Naive B cell (primary cell): ENCODE measurements at regions not wholly inside any gene's neighbourhood (a gene's known extent, or its start where the extent isn't known, plus 50 kb on each side); places are given as distances from the start of the nearest gene placed in this dataset.
"Not testable (repeated sequence)": the region's sequence is repeated elsewhere in the genome, so short reads cannot be mapped to it uniquely, and the experiment has no call there.

Experiments
- ATAC-seq, 2 donors: fragments of 150-1000 bp; cut with Tn5 transposase; 2 replicates each; pipeline ENCODE4 v1.10.0; 2021; ENCODE audit warnings: low read depth in 2 of 2, mild to moderate bottlenecking in 2 of 2, moderate library complexity in 2 of 2
- DNase-seq: peaks from one replicate; pipeline ENCODE4 v3.0.0; 2022
- H3K27ac Mint-ChIP-seq, 6 donors: one replicate each; pipeline ENCODE4 v1.8.0; 2020 to 2022; ENCODE audit warnings: mild to moderate bottlenecking in 6 of 6, mixed read lengths in 6 of 6, moderate library complexity in 5 of 6, inconsistent platforms in 2 of 6
- H3K27me3 Mint-ChIP-seq, 3 donors: one replicate each; pipeline ENCODE4 v1.8.0; 2021 to 2022; ENCODE audit warnings: mixed read lengths in 3 of 3, mild to moderate bottlenecking in 1 of 3
- H3K36me3 Mint-ChIP-seq, 2 donors: one replicate each; pipeline ENCODE4 v1.8.0; 2020 to 2022; ENCODE audit warnings: mixed read lengths in 2 of 2, inconsistent platforms in 1 of 2, mild to moderate bottlenecking in 1 of 2
- H3K4me1 Mint-ChIP-seq, 3 donors: one replicate each; pipeline ENCODE4 v1.8.0; 2020 to 2022; ENCODE audit warnings: mixed read lengths in 3 of 3, inconsistent platforms in 1 of 3, mild to moderate bottlenecking in 1 of 3, moderate library complexity in 1 of 3
- H3K4me3 Mint-ChIP-seq, 8 donors: one replicate each; pipeline ENCODE4 v1.8.0; 2020 to 2022; ENCODE audit warnings: mild to moderate bottlenecking in 8 of 8, mixed read lengths in 8 of 8, moderate library complexity in 8 of 8, inconsistent platforms in 2 of 8
- H3K9me3 Mint-ChIP-seq, 7 donors: one replicate each; pipeline ENCODE4 v1.8.0; 2020 to 2022; ENCODE audit warnings: mixed read lengths in 7 of 7, mild to moderate bottlenecking in 5 of 7, inconsistent platforms in 2 of 7, moderate library complexity in 1 of 7

DNA sequence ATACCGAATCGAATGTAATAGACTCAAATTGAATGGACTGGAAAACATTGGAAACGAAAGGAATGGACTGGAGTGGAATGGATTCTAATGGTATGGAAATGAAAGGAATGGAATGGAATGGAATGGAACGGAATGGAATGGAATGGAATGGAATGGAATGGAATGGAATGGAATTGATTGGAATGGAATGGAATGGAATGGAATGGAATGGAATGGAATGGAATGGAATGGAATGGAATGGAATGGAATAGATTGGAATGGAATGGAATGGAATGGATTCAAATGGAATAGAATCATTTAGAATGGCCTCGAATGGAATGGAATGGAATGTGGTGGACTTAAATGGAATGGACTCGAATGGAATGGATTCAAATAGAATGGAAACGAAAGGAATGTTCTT, 1057.5 kb upstream of the USP9Y start:
- peaks cover 2 to 50% (median 5%) of the 10 kb centered on the region in 7 donors for H3K9me3 Mint-ChIP-seq
- H3K36me3 Mint-ChIP-seq = peaks cover 0 to 16% of the 10 kb centered on the region in 2 donors
- H3K27ac Mint-ChIP-seq, ATAC-seq, H3K4me1 Mint-ChIP-seq, H3K4me3 Mint-ChIP-seq, DNase-seq, H3K27me3 Mint-ChIP-seq: not testable (repeated sequence)

DNA sequence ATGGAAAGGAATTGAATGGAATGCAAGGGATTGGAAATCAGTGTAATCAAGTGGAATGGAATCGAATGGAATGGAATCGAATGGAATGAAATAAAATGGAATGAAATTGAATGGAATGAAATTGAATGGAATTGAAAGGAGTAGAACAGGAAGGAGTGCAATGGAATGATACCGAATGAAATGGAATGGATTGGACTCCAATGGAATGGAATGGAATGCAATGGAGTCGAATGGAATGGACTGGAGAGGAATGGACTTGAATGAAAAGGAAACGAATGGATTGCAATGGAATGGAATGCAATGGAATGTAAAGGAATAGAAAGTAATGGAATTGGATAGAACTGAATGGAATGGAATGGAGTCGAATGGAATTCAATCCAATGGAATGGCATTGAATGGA, 1032.8 kb upstream of the USP9Y start:
- Mint-ChIP-seq H3K36me3 (no peaks in the 10 kb centered on the region), H3K9me3 (peaks cover 0 to 76% (median 0%) of the 10 kb centered on the region in 7 donors), H3K27me3 (no peaks in the 10 kb centered on the region), H3K27ac (no peak overlapping the region), H3K4me3 (no peak overlapping the region), H3K4me1 (no peaks in the 10 kb centered on the region)
- DNase-seq (no peak), ATAC-seq (no peak)
